ENCODE measurements at regions not wholly inside any gene's neighbourhood (a gene's known extent, or its start where the extent isn't known, plus 50 kb on each side); places are given as distances from the start of the nearest gene placed in this dataset.

GRCh38 chr6:66578362-66578761, 871.3 kb upstream of the EYS start:
- H3K36me3 ChIP-seq (ENCODE audit: control insufficient read depth, insufficient read depth, low read length) = no peaks in the 10 kb centered on the region
- TF ChIP-seq CTCF (IDR thresholded peaks at IDR 0.05; ENCODE audit: insufficient read depth, low read depth, low read length) = no peak
- H3K4me3 ChIP-seq (ENCODE audit: low read depth, low read length) = no peak overlapping the region
- no peaks in the 10 kb centered on the region for H3K27me3 ChIP-seq (ENCODE audit: control insufficient read depth, insufficient read depth, low read length)
- POLR2A ChIA-PET = no interaction called here
- no peak for DNase-seq (ENCODE audit: low read depth)
- CTCF ChIA-PET = no interaction called here

GRCh38 chr6:66568271-66568670, 861.2 kb upstream of the EYS start:
- TF ChIP-seq CTCF (IDR thresholded peaks at IDR 0.05; ENCODE audit: insufficient read depth, low read depth, low read length) = no peak
- ChIA-PET POLR2A (no interaction called here), CTCF (no interaction called here)
- Histone ChIP-seq H3K27me3 (ENCODE audit: control insufficient read depth, insufficient read depth, low read length) (no peaks in the 10 kb centered on the region), H3K36me3 (ENCODE audit: control insufficient read depth, insufficient read depth, low read length) (no peaks in the 10 kb centered on the region), H3K4me3 (ENCODE audit: low read depth, low read length) (no peak overlapping the region)
- DNase-seq (ENCODE audit: low read depth) = no peak

GRCh38 chr6:66561479-66561878, 854.5 kb upstream of the EYS start:
- no peak for TF ChIP-seq CTCF (IDR thresholded peaks at IDR 0.05; ENCODE audit: insufficient read depth, low read depth, low read length)
- ChIA-PET POLR2A (no interaction called here), CTCF (no interaction called here)
- Histone ChIP-seq H3K4me3 (ENCODE audit: low read depth, low read length) (no peak overlapping the region), H3K36me3 (ENCODE audit: control insufficient read depth, insufficient read depth, low read length) (no peaks in the 10 kb centered on the region), H3K27me3 (ENCODE audit: control insufficient read depth, insufficient read depth, low read length) (no peaks in the 10 kb centered on the region)
- DNase-seq (ENCODE audit: low read depth) = no peak

- no peaks in the 10 kb centered on the region for H3K27me3 ChIP-seq (ENCODE audit: control insufficient read depth, insufficient read depth, low read length)
- H3K36me3 ChIP-seq (ENCODE audit: control insufficient read depth, insufficient read depth, low read length) = no peaks in the 10 kb centered on the region
- ChIA-PET POLR2A (no interaction called here), CTCF (no interaction called here)
- no peak overlapping the region for H3K4me3 ChIP-seq (ENCODE audit: low read depth, low read length)
- no peak for DNase-seq (ENCODE audit: low read depth)
- no peak for TF ChIP-seq CTCF (IDR thresholded peaks at IDR 0.05; ENCODE audit: insufficient read depth, low read depth, low read length)
Measured at GRCh38 chr6:66558189-66558588, 851.2 kb upstream of the EYS start.

GRCh38 chr6:66556936-66557335, 849.9 kb upstream of the EYS start:
- CTCF ChIA-PET = no interaction called here
- no peak for TF ChIP-seq CTCF (IDR thresholded peaks at IDR 0.05; ENCODE audit: insufficient read depth, low read depth, low read length)
- no peak for DNase-seq (ENCODE audit: low read depth)
- Histone ChIP-seq H3K27me3 (ENCODE audit: control insufficient read depth, insufficient read depth, low read length) (no peaks in the 10 kb centered on the region), H3K36me3 (ENCODE audit: control insufficient read depth, insufficient read depth, low read length) (no peaks in the 10 kb centered on the region), H3K4me3 (ENCODE audit: low read depth, low read length) (no peak overlapping the region)
- POLR2A ChIA-PET = no interaction called here
